Activated CD4-positive, alpha-beta T cell treated with anti-CD3 and anti-CD28 coated beads for 4 hours (primary cell): ENCODE measurements at regions not wholly inside any gene's neighbourhood (a gene's known extent, or its start where the extent isn't known, plus 50 kb on each side); places are given as distances from the start of the nearest gene placed in this dataset.
"Not testable (repeated sequence)": the region's sequence is repeated elsewhere in the genome, so short reads cannot be mapped to it uniquely, and the experiment has no call there.

ENCODE experiments used
- DNase-seq, 2 donors: peaks; one replicate each; pipeline ENCODE4 v3.0.0-alpha.2; 2020

- DNase-seq: no peak
These were observed 519.7 kb downstream of the KCNT2 start for GRCh38 chr1:196088541-196088940.

- no peak for DNase-seq
These were observed 529.5 kb downstream of the KCNT2 start for GRCh38 chr1:196078691-196079090.

- DNase-seq: no peak
These were observed 532.6 kb downstream of the KCNT2 start for GRCh38 chr1:196075621-196076020.

GRCh38 chr1:196074182-196074581 is 534.1 kb downstream of the KCNT2 start:
- no peak for DNase-seq

DNA sequence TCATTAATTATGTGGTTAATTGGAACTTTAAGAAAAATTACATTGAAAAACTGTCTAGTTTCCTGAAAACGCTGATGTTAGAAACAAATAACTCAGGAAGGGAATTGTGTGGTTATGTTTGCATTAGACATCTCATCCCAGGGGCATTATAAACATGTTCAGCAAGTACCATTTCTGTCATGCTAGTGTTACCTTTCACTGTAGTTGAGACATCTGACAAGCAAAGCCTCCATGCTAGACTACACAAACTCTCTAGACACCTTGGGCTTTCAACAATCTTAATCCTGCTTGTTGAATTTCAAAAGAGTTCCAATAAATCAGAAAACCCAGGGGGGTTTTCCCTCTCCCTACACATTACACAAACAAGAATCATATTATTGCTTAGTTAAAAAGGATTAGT is 536.8 kb downstream of the KCNT2 start:
- no peak for DNase-seq

- no peak for DNase-seq
These were observed 537.3 kb downstream of the KCNT2 start for GRCh38 chr1:196070940-196071339.

DNA sequence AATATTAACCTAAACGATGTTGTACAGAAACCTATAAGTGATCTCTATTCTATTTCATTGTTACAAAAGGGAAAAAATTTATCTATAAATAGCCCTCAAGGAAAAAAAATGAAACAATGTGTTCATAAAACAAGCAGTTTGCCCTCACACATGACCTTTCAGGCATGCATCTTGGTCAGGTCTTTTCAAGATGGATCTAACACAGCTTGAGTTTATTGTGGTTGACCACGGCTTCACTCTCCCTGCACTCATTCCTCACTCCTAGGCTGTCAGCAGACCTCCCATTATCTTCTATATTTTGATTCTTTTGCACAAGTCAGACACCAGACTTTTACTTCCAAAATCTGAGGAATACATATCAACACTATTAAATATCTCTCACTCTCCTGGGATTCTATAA is 544.3 kb downstream of the KCNT2 start:
- DNase-seq: no peak

- DNase-seq: no peak
These were observed 544.9 kb downstream of the KCNT2 start for GRCh38 chr1:196063294-196063693.

- DNase-seq: no peak
These were observed 547.7 kb downstream of the KCNT2 start for GRCh38 chr1:196060539-196060938.

DNA sequence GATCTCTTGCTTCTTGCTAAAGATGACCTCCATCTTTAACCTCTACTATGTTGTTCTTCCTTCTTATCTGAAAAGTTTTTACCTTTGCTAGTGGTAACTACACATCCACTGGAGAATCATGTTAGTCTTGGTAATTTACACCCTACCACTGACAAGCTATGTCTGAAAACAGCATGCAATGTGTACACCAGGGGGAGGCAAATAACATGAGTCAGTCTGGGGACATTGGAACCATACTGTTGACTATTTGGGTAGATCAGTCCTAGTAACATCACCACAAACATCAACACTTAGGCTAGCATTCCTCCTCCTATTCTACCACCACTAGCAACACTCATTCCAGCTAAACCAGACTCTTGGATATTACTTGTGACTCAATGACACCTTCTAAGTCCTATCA is 549.0 kb downstream of the KCNT2 start:
- no peak for DNase-seq

- no peak for DNase-seq
These were observed 551.3 kb downstream of the KCNT2 start for GRCh38 chr1:196056966-196057365.

DNA sequence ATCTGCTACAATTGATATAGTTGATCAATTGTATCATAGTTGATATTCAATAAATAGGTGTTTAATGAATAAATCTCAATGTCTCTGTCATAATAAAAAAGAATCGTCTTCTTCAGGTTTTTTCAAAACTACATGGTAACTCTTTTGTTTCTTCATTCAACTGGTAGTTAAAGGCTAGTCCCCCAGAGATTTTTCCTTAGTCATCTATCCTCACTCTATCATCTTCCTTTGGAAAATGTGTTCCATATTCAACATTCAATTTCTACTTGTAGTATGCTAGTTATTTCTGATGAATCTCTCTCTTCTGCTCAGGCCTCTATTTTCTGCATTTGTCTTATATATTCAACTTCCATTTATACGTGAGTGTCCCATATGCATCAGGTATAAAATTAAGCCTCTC is 558.8 kb downstream of the KCNT2 start:
- no peak for DNase-seq

DNA sequence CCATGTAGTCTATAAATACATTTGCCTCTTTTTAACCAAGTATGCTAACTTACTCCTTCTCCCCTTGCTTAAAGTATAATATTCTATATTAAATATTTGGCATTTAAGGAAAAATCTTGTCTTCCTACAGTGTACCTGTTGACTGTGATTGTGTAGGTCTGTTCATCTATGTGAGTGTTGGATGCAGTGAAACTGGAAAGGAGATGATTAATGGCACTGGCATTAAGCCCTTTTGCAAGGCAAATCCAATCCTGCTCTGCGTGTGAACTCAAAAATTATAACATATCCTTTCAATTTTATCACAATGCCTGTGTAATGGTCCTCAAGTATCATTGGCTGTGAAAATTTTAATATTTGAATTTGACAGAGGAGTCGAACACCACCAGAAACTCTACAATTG is 565.0 kb downstream of the KCNT2 start:
- DNase-seq: no peak

DNA sequence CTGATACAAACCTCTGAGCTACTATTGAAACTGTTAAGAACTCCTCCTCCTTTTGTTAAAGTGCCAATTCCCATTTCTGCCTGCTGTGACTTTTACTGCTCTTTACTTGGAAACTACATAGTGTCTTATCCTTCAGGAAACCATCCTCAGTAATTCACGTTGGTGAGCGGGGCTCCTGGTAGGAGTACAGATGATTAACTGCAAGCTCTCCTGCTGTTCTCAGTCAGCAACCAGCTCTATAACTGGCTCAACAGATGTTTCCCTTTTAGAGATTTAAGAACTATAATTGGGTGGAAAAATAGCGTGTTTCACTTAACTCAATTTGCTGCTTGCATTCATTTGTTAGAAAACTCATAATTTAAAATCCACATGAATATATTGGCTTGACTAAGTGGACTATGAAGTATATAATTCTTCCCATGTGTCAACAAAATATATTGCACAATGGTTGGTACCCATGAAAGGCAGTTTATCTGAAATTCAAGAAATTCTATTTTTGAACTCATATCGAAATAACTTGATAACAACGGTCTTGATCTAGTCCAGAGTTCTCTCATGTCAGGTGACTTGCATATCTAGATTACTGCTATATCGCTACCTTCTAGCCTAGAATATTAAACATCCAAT is 574.0 kb downstream of the KCNT2 start:
- DNase-seq: no peak

GRCh38 chr1:196031387-196031786 is 576.9 kb downstream of the KCNT2 start:
- not testable (repeated sequence) for DNase-seq

DNA sequence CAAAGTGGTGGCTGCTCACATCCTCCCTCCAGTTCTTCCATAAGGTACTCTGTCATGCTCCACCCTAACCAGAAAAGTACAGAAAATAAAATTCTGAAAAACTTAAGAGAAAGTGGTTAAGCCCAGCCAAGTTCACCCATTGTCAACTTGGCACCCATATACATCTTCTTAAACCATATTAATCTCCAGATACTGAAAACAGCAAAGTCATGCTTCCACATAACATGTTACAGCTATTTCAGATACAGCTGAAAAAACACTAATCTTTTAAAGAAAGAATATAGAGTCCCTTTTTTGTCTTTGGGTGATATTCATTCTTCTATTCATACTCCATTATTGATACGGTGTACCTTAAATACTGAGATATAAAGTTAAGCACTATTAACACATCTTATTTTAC is 577.8 kb downstream of the KCNT2 start:
- DNase-seq: no peak

GRCh38 chr1:196029410-196029809 is 578.8 kb downstream of the KCNT2 start:
- no peak for DNase-seq

- no peak for DNase-seq
These were observed 581.1 kb downstream of the KCNT2 start for GRCh38 chr1:196027127-196027526.

DNA sequence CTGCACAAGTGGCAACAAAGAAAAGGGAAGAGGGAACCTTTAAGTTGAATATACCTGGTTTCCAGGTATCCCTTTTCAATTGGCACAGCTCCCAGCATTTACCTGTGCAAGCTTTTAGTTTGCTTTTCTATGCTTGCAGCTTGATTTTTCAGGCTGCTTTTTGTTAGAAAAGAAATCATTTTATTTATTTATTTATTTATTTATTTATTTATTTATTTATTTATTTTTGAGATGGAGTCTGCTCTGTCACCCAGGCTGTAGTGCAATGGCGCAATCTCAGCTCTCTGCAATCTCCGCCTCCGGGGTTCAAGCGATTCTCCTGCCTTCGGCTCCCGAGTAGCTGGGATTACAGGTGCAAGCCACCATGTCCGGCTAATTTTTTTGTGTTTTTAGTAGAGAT is 587.1 kb downstream of the KCNT2 start:
- DNase-seq: not testable (repeated sequence)

DNA sequence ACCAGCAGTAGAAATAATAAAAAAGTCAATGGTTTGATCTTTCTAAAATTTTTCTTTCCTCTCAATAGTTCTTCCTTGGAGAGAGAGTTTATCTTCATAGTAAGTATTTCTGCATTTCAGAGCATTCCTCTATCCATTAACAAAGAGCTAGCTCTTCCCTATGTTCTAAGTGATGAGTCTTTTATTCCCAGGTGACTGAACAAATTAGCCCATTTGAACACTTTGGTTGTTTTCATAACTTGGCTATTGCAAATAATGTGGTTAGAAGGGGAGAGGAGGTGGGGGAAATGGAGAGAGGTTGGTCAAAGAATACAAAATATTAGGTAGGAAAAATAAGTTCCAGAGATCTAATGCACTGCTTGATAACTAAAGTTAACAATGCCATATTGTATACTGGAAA is 598.9 kb downstream of the KCNT2 start:
- DNase-seq: no peak

GRCh38 chr1:196007763-196008162 is 600.5 kb downstream of the KCNT2 start:
- DNase-seq: no peak

GRCh38 chr1:196005426-196005825 is 602.8 kb downstream of the KCNT2 start:
- DNase-seq: no peak

GRCh38 chr1:196004388-196004787 is 603.9 kb downstream of the KCNT2 start:
- DNase-seq: not testable (repeated sequence)

DNA sequence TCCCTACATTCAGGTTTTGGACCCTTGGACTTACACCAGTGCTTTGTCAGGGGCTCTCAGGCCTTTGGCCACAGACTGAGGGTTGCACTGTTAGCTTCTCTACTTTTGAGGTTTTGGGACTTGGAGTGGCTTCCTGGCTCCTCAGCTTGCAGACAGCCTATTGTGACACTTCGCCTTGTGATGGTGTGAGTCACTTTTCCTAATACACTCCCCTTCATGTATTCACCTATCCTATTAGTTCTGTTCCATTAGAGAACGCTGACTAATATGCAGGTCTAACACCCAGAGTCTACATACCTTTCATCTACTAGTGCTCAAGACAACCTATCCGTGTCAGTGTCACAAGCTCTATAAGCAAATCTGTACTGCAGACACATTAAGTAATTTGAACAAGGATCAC is 605.3 kb downstream of the KCNT2 start:
- DNase-seq: no peak

DNA sequence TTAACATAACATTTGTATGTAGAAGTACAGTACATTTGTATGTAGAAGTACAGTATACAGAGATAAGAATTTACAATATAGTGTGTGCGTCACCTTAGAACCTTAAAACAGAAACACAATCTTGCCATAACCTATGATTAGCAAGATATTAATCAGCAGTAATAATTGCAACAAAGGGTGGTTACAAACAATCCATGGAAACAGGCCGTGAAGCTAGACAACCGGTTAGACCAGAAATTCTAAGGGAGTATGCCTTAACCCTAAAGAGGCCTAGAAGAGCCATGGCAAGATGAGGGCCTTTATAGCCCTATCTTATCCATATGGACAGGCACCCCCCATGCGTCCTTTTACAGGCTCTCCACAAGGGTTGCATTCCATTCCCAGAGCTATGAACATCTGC is 605.9 kb downstream of the KCNT2 start:
- not testable (repeated sequence) for DNase-seq

DNA sequence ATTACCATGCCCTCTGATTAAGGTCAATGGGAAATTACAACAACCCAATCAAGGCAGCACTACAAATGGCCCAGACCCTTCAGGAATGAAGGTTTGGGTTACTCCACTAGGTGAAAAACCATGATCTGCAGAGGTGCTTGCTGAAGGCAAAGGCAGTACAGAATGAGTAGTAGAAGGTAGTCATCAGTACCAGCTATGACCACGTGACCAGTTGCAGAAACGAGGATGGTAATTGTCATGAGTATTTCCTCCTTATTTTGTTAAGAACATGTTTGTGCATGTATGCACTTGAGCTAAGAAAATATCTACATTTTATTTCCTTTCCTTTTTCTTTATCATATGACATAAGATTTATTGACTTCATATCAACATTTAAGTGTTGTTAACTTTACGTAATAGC is 607.1 kb downstream of the KCNT2 start:
- DNase-seq: no peak
